ENCODE measurements at regions not wholly inside any gene's neighbourhood (a gene's known extent, or its start where the extent isn't known, plus 50 kb on each side); places are given as distances from the start of the nearest gene placed in this dataset.
"Not testable (repeated sequence)": the region's sequence is repeated elsewhere in the genome, so short reads cannot be mapped to it uniquely, and the experiment has no call there.

DNA sequence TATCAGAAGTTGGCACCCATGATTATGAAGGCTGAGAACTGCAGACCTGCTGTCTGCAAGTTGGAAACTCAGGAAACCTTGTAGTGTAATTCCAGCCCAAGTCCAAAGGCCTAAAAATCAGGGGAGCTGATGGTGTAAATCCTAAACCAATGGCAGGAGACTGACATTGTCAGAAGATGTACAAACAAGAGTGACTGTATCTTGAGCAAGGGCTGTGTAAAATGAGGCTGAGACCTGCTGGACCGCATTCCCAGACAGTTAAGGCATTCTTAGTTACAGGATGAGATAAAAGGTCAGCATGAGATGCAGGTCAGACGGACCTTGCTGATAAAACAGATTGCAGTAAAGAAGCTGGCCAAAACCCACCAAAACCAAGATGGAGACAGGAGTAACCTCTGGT, 147.7 kb downstream of the COG6 start:
- DNase-seq = no peak

GRCh38 chr13:39803851-39804250, 148.4 kb downstream of the COG6 start:
- DNase-seq = no peak

DNA sequence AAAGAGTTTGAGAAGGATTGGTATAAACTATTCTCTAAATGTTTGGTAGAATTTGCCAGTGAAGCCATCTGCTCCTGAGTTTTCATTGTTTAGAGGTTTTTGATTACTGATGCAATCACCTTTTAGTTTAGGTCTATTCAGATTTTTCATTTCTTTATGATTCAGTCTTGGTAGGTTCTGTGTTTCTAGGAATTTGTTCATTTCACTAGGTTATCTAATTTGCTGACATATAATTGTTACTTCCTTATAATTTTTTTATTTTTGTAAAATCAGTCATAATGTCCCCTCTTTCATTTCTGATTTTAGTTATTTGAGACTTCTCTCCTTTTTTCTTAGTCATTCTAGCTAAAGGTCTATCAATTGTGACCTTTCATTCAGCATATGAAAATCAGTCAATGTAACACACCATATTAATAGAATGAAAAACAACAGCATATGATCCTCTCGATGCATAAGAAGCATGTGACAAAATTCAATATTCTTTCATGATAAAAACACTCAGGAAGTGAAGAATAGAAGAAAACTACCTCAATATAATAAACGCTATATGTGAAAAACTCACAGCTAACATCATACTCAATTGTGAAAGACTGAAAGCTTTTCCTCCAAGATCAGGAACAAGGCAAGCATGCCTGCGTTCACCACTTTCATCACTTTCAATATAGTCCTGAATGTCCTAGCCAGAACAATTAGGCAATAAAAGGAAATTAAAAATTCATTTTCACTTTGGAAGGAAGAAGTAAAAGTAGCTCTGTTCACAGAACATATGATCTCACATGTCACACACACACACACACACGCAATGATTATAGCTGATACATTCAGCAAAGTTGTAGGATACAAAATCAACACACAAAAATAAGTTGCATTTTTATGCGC, 149.1 kb downstream of the COG6 start:
- DNase-seq = no peak

DNA sequence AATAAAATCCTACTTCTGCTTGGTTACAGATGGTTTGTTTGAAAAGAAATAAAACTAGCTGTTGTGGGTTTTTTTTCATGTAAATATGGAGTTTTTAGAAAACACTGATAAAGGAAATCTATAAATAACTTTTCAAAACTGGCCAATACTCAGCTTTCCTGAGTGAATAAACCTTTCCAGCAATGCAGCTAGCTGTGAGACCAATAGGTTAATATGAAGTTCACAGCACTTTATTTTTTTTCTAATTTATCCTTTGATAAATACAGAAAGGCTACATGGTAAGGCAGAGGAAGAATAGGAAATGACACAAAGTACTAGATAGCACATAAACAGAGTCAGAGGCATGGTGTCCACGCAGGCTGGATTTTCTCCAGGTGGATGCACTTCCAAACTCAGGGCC, 154.0 kb downstream of the COG6 start:
- DNase-seq = no peak

- no peak for DNase-seq
Observed at GRCh38 chr13:39810091-39810877, 154.8 kb downstream of the COG6 start.

DNA sequence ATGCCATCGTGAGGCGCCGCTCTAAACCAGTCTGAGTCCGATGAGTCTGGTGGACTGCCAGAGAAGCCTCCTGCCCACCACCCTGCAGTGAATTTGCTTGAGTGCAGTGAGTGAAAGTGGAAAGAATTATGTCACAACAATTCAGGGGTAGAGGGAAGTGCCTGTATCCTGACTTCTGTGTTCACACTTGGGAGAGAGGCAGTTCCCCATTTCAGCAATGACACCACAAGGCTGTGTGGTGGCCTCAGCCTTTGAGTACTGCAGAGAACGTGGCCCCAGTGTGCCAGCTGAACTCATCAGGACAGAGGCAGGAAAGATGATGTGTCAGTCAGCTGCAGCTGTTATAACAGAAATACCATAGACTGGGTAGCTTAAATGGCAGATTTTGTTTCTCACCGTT, 155.6 kb downstream of the COG6 start:
- no peak for DNase-seq

DNA sequence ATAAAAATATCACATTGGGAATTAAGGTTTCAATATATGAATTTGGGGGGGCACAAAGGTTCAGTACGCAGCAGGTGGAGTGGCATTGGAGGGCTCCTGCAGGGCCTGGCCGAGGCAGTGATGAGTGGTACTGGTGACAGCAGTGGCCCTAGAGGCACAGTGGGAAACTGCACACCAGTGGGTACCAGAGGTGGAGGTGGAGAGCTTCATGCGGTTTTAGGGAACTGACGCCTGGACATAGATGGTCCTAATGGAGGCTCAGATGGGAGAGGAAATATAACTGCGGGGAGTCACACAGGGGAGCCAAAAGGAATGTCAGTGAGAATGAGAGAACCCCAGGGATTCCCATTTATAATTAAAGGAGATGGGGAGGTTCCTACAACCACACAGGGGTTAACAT, 156.2 kb downstream of the COG6 start:
- DNase-seq = no peak

DNA sequence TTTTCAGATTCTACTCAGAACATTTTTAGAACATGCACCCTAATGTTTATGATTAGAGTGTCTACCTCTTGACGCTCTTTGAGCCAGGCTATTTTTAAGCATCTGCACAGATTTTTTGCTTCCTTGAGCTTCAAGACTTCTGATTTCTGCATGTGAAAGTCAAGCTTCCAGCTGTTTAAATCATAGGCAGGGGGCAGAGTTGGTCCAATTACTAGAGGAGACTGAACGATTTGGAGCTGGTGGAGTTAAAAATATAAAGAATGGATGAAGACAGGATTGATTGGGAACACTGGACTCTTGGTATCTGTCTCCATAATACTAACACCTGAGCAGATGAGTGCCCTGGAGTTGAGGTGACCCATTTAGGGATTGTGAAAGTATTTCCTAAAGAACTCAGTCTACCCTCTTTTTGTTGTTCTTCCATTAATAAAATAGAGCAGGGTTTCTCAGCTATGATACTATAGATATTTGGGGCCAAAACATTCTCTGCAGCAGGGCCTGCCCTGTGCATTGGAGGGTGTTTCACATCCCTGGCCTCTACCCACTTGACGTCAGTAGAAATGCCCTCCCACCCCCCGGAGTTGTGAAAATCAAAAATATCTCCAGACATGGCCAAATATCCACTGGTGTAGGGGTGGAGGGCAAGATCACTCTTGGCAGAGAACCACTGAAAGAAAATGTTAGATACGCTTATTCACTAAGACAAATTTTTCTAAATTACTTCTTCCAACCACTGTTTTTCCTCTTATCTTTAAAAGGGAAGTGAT, 160.1 kb downstream of the COG6 start:
- no peak for DNase-seq

- DNase-seq = no peak
Observed at GRCh38 chr13:39816936-39817335, 161.5 kb downstream of the COG6 start.

GRCh38 chr13:39818953-39819352, 163.5 kb downstream of the COG6 start:
- no peak for DNase-seq

DNA sequence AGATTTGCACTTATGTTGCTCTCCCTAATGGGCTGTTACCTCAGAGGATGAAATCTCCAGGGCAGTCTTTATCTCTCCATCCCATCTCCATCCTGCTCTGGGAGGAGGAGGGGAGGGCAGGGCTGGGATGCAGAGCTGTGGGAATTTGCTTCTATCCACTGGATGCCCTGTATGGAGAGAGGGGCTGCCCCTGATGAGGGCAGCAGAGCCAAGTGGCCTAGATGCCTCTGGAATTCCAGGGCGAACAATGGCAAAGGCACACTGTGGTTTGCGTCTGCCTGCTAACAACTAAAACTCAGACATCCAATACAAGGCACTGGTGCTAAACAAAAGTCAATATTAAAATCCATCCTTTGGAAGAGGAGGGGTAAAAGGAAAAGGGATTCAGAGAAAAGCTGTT, 165.1 kb downstream of the COG6 start:
- DNase-seq = no peak

DNA sequence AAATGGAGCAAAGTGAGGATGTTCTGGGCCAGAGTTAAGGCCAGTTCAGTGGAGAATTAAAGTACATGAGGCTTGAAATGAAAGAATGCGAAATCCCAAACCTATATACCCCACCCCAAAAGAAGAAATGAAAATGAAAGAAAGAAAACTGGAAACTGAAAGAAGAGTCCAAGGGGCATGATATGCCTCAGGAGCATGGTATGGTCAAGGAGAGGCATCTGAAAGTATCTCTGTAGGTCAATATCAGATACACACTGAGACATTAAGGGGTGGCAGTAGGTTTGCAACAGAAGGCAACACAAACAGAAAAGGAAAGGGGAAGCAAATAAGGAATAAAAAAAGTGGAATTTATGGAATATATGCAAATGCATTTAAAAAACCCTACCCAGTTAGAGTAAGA, 166.5 kb downstream of the COG6 start:
- no peak for DNase-seq

- DNase-seq = no peak
Observed at GRCh38 chr13:39822437-39822836, 167.0 kb downstream of the COG6 start.

GRCh38 chr13:39823063-39823713, 167.7 kb downstream of the COG6 start:
- DNase-seq = no peak

GRCh38 chr13:39825886-39826285, 170.4 kb downstream of the COG6 start:
- no peak for DNase-seq

DNA sequence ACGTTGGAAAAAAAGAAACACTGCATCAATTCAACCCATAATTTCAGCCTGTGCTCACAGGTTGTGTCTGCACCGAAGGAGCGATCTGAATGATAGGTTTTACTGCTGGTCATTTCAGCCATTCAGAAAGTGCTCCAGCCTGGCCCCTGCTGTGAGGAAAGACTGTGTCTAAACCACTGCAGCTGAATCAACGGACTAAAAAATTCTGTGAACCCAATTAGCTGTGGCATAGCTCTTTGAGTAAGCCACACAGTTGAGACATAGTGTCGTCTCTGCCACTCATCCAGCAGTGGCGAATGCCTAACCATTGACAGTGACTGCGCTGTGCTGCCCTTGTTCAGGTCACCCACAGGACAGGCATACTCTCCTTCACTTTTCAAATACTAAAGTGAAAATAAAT, 179.8 kb downstream of the COG6 start:
- no peak for DNase-seq

DNA sequence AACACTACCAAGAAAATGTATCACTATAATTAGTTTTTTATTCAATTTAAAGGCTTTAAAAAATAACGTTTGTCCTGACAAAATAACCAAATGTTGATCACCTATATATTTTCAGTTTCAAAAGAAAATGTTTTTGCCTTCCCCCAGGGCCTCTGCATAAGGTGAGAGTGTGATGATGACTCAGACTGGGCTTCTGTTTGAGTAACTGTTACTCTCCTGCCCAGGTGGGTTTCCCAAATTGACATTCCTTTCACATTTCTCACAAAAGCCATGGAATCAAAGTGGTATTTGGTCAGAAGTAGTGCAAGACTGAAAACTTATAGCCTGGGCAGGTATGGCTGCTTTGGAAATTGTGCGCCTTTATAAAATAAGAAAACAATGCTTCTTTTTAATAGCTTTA, 180.6 kb downstream of the COG6 start:
- DNase-seq = no peak

DNA sequence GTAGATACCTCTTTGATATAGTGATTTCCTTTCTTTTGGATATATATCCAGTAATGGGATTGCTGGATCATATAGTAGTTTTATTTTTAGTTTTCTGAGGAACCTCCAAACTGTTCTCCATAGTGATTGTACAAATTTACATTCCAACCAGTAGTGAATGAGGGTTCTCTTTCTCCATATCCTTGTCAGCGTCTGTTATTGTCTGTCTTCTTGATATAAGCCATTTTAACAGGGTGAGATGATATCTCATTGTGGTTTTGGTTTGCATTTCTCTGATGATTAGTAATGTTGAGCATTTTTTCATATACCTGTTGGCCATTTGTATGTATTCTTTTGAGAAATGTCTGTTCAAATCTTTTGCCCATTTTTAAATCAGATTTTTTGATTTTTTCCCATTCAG, 182.4 kb downstream of the COG6 start:
- DNase-seq = not testable (repeated sequence)

- peak; percentile 18 for DNase-seq
Observed at GRCh38 chr13:39840201-39840600, 184.7 kb downstream of the COG6 start.

DNA sequence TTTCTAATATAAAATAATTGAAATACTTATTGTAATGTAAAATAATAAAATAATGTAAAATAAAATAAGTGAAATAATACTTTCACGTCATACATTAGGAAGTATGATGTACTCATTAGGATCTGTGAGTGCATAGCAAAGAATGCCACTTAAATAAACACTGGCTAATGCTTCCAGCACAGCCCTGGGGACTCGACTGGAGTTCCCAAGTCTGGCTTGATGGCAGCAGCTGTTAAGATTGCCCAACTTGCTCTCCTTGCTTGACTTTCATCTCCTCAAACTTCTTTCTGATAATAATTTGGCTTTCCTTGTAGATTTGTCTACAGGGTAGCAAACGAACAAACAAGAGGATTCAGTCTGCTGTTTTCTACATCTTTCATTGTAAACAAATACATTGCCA, 191.9 kb downstream of the COG6 start:
- no peak for DNase-seq

GRCh38 chr13:39855236-39855635, 199.8 kb downstream of the COG6 start:
- peak; percentile 64 for DNase-seq

GRCh38 chr13:39856714-39857113, 201.3 kb downstream of the COG6 start:
- DNase-seq = no peak

DNA sequence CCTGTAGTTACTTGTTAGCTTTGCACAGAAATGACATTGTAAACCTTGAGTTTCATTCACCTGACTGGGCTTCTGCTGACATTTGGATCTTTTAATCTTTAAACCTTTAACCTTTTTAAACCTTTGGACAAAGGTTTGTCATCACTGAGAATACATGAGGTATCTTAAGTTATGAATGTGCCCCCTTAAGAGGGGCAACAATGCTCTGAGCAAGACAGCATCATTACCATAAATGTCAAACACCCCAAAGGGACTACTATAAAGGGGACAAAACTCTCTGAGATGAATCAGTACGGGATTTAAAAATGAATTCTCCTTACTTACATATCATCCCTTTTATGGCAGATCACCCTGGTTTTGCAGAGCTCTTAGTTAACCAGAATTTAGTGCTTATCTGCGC, 203.3 kb downstream of the COG6 start:
- DNase-seq = no peak

All from DMS 273 treated with DMSO at 0.1 percent for 48 hours (cell line).